ENCODE measurements at regions not wholly inside any gene's neighbourhood (a gene's known extent, or its start where the extent isn't known, plus 50 kb on each side); places are given as distances from the start of the nearest gene placed in this dataset.

GRCh38 chr9:7226007-7226640 is 468.4 kb downstream of the KDM4C start:
- no peaks in the 10 kb centered on the region for H3K27me3 ChIP-seq (replicated peaks in 1 of 4; ENCODE audit: control insufficient read depth in 3 of 4, extremely low read depth in 1 of 4, insufficient read depth in 3 of 4, low read length in 3 of 4)
- H3K23ac ChIP-seq (ENCODE audit: insufficient read length), result no peak overlapping the region
- no peak overlapping the region for H3K4ac ChIP-seq (replicated peaks; ENCODE audit: insufficient read length, low read depth, low read length)
- no peaks in the 10 kb centered on the region; the same call in 1 of the 2 replicates for H3K23me2 ChIP-seq (ENCODE audit: low read depth, low read length)
- ChIA-PET CTCF (ENCODE audit: partially characterized antibody) (interaction anchor here (1.3 to 2.3 kb wide), 2 partner anchors 8 to 133 kb away, joined by 3 to 25 read pairs; no protein-coding TSS in a partner anchor), POLR2A (ENCODE audit: partially characterized antibody) (no interaction called here)
- H3K9ac ChIP-seq (replicated peaks in 1 of 4; ENCODE audit: extremely low read depth in 1 of 4, low read depth in 3 of 4, low read length in 3 of 4), result no peak overlapping the region
- H3K79me2 ChIP-seq (ENCODE audit: control insufficient read depth in 1 of 2, insufficient read depth in 2 of 2, low read length in 2 of 2), result no peaks in the 10 kb centered on the region
- no peak overlapping the region for H3K18ac ChIP-seq (ENCODE audit: extremely low read depth, low read length)
- no peaks in the 10 kb centered on the region; a peak in 1 of 7 replicates for H3K4me1 ChIP-seq (replicated peaks in 1 of 4; ENCODE audit: control insufficient read depth in 3 of 4, insufficient read depth in 4 of 4, low read length in 3 of 4)
- no peak overlapping the region for H2BK15ac ChIP-seq (ENCODE audit: low read length)
- no peaks in the 10 kb centered on the region for H3K9me3 ChIP-seq (ENCODE audit: insufficient read depth in 2 of 2, low read depth in 1 of 2, low read length in 1 of 2)
- no peak overlapping the region for H3K4me3 ChIP-seq (ENCODE audit: extremely low read depth in 1 of 4, insufficient read depth in 2 of 4, low read depth in 3 of 4, low read length in 4 of 4)
- H4K8ac ChIP-seq (ENCODE audit: extremely low read depth, insufficient read depth, low read length), result no peak overlapping the region
- no peak overlapping the region for H2BK20ac ChIP-seq (ENCODE audit: low read length)
- H3K14ac ChIP-seq (ENCODE audit: insufficient read length), result no peak overlapping the region
- no peak overlapping the region for H3K56ac ChIP-seq (replicated peaks; ENCODE audit: insufficient read length, low read depth, low read length)
- no peaks in the 10 kb centered on the region for H4K20me1 ChIP-seq (replicated peaks in 1 of 2; ENCODE audit: control insufficient read depth in 1 of 2, insufficient read depth in 2 of 2, low read length in 2 of 2)
- H3K27ac ChIP-seq (ENCODE audit: low read depth, low read length), result no peak overlapping the region
- no peak overlapping the region for H2BK5ac ChIP-seq (ENCODE audit: low read depth, low read length)
- no peak overlapping the region for H2BK120ac ChIP-seq (replicated peaks; ENCODE audit: low read depth, low read length)
- H2AK5ac ChIP-seq (ENCODE audit: low read depth, low read length), result no peak overlapping the region
- 96% methylated on average over 7 of the region's 7 CpGs; no CpG with 5 or more reads in 1 of the 2 experiments for WGBS, 2 experiments (ENCODE audit: extremely low coverage in 1 of 2, insufficient coverage in 1 of 2, insufficient read length in 1 of 2, insufficient replicate concordance in 2 of 2, low coverage in 1 of 2, low lambda C conversion rate in 2 of 2, missing lambda C conversion rate in 1 of 2)
- no peaks in the 10 kb centered on the region for H3K36me3 ChIP-seq (ENCODE audit: control insufficient read depth in 2 of 4, insufficient read depth in 4 of 4, low read length in 3 of 4)
- TF ChIP-seq GTF2F1 (IDR thresholded peaks at IDR 0.05; ENCODE audit: borderline replicate concordance, low read depth, low read length) (no peak), RAD21 (IDR thresholded peaks at IDR 0.05 in 1 of 2, conservative IDR thresholded peaks at IDR 0.05 in 1 of 2; ENCODE audit: low read depth in 2 of 2, low read length in 2 of 2) (no peak)
- H4K5ac ChIP-seq (ENCODE audit: insufficient read length, low read depth, low read length), result no peak overlapping the region
- FAIRE-seq, result no peak
- H3K79me1 ChIP-seq (ENCODE audit: low read depth, low read length), result no peaks in the 10 kb centered on the region
- DNase-seq (ENCODE audit: low read depth in 1 of 2, low spot score in 2 of 2), result no peak
- no peak overlapping the region for H4K91ac ChIP-seq (replicated peaks; ENCODE audit: insufficient read length, low read length)
- H2BK12ac ChIP-seq (ENCODE audit: low read depth, low read length), result no peak overlapping the region
- no peak overlapping the region for H2AFZ ChIP-seq (ENCODE audit: low read length)
- no peak overlapping the region for H3K4me2 ChIP-seq (ENCODE audit: insufficient read depth in 1 of 2, low read depth in 2 of 2, low read length in 2 of 2)

Data from H1 (cell line).